D721Med (cell line): ENCODE measurements at regions not wholly inside any gene's neighbourhood (a gene's known extent, or its start where the extent isn't known, plus 50 kb on each side); places are given as distances from the start of the nearest gene placed in this dataset.

Experiments
- DNase-seq: peaks from one replicate; pipeline ENCODE4 v3.0.0; 2011; ENCODE audit warnings: low spot score; ENCODE audit not compliant: insufficient read length
- FAIRE-seq: peaks from 2 replicates; lab custom pipeline; 2011; peaks lifted over from hg19 to GRCh38; lab: Jason Lieb, UNC
- CTCF ChIP-seq: IDR thresholded peaks from 2 replicates; pipeline ENCODE4 v1.5.1; 2012; ENCODE audit warnings: mild to moderate bottlenecking, control low read depth; ENCODE audit not compliant: insufficient read depth; ENCODE audit errors: missing control alignments

- FAIRE-seq (no peak), DNase-seq (no peak)
- TF ChIP-seq CTCF: no peak
Observed at GRCh38 chr6:23096876-23097275, 527.5 kb downstream of the HDGFL1 start.

- FAIRE-seq (no peak), DNase-seq (no peak)
- TF ChIP-seq CTCF: no peak
Observed at GRCh38 chr6:23097566-23097965, 528.2 kb downstream of the HDGFL1 start.

- FAIRE-seq: no peak
Observed at GRCh38 chr6:23106951-23107350, 537.6 kb downstream of the HDGFL1 start.

GRCh38 chr6:23111984-23112383, 542.6 kb downstream of the HDGFL1 start:
- FAIRE-seq (no peak), DNase-seq (no peak)
- TF ChIP-seq CTCF: no peak

More at GRCh38 chr6:23106951-23107350, 537.6 kb downstream of the HDGFL1 start:
- DNase-seq: no peak
- TF ChIP-seq CTCF: no peak

GRCh38 chr6:23114812-23115504, 545.6 kb downstream of the HDGFL1 start:
- no peak for DNase-seq
- no peak for TF ChIP-seq CTCF
- no peak for FAIRE-seq

GRCh38 chr6:23137611-23138010, 568.2 kb downstream of the HDGFL1 start:
- FAIRE-seq (no peak), DNase-seq (no peak)
- TF ChIP-seq CTCF: no peak

- FAIRE-seq (no peak), DNase-seq (no peak)
- no peak for TF ChIP-seq CTCF
Observed at GRCh38 chr6:23140871-23141270, 571.5 kb downstream of the HDGFL1 start.
